Mucosa of rectum (tissue), 2 donors: ENCODE measurements at regions not wholly inside any gene's neighbourhood (a gene's known extent, or its start where the extent isn't known, plus 50 kb on each side); places are given as distances from the start of the nearest gene placed in this dataset.
"Not testable (repeated sequence)": the region's sequence is repeated elsewhere in the genome, so short reads cannot be mapped to it uniquely, and the experiment has no call there.

Experiments used
- H3K27ac ChIP-seq, 2 donors: one replicate each; pipeline ENCODE4 v1.7.0; 2013; ENCODE audit warnings: inconsistent platforms in 2 of 2, low read depth in 2 of 2, low read length in 2 of 2
- H3K27me3 ChIP-seq, 2 donors: one replicate each; pipeline ENCODE4 v1.7.0; 2013; ENCODE audit warnings: low read length in 2 of 2; ENCODE audit not compliant: control insufficient read depth in 2 of 2, insufficient read depth in 2 of 2
- H3K36me3 ChIP-seq, 2 donors: one replicate each; pipeline ENCODE4 v1.7.0; 2013; ENCODE audit warnings: low read length in 2 of 2; ENCODE audit not compliant: control insufficient read depth in 2 of 2, insufficient read depth in 2 of 2
- H3K4me1 ChIP-seq, 2 donors: one replicate each; pipeline ENCODE4 v1.7.0; 2013; ENCODE audit warnings: low read length in 2 of 2, mild to moderate bottlenecking in 1 of 2; ENCODE audit not compliant: control insufficient read depth in 2 of 2, insufficient read depth in 2 of 2
- H3K4me3 ChIP-seq, 2 donors: one replicate each; pipeline ENCODE4 v1.7.0; 2013; ENCODE audit warnings: low read length in 2 of 2
- H3K9ac ChIP-seq, 2 donors: one replicate each; pipeline ENCODE4 v1.7.0; 2013; ENCODE audit warnings: low read length in 2 of 2, low read depth in 1 of 2, mild to moderate bottlenecking in 1 of 2
- H3K9me3 ChIP-seq, 2 donors: one replicate each; pipeline ENCODE4 v1.7.0; 2013; ENCODE audit warnings: low read length in 2 of 2; ENCODE audit not compliant: control insufficient read depth in 2 of 2
- donor health status: healthy.
- donor health status: Normal muscosa, but diverticular disease.

DNA sequence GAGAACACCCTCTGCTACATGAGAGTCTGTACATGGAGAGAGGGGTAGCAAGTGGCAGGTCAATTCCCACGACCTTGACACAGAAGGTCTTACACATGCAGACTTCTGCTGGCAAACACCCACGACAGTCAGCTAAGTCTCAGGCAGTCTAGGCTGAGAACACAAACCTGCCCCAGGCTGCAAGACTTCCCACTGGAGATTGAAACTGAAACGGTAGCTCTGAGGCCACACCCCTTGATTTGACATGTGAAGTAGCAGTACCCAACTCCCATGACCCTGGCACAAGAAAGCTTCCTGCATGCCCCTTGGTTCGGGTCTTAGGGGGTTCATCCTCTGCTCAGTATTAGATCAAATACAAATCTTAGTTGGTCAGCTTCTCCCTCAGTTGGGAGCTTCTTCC is 420.8 kb upstream of the NDN start:
- H3K4me3 ChIP-seq, H3K9me3 ChIP-seq, H3K27me3 ChIP-seq, H3K36me3 ChIP-seq, H3K27ac ChIP-seq, H3K4me1 ChIP-seq, H3K9ac ChIP-seq: not testable (repeated sequence)

- H3K9me3 ChIP-seq, H3K27ac ChIP-seq, H3K27me3 ChIP-seq, H3K4me1 ChIP-seq, H3K36me3 ChIP-seq, H3K4me3 ChIP-seq, H3K9ac ChIP-seq: not testable (repeated sequence)
Measured at GRCh38 chr15:24108349-24108748, 421.2 kb upstream of the NDN start.

DNA sequence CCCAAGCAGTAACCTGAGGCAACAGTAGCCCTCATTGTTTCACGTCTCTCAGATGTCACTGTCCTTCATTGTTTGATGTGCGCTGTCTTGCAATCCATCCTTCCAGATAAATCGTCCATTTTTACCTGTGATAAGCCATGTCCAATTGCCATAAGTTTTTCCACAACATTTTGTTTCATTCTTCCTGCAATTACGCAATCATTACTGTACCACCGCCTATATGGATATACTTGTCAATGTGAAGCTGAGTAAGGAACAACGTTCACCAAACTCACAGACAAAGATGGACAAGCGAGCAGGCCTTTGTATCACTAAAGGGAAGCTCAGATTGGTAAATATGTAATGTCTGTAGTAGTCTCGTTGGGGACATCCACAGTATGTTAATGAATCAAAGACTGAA is 452.5 kb upstream of the NDN start:
- not testable (repeated sequence) for H3K4me1 ChIP-seq, H3K27ac ChIP-seq, H3K27me3 ChIP-seq, H3K36me3 ChIP-seq, H3K9ac ChIP-seq, H3K9me3 ChIP-seq, H3K4me3 ChIP-seq

DNA sequence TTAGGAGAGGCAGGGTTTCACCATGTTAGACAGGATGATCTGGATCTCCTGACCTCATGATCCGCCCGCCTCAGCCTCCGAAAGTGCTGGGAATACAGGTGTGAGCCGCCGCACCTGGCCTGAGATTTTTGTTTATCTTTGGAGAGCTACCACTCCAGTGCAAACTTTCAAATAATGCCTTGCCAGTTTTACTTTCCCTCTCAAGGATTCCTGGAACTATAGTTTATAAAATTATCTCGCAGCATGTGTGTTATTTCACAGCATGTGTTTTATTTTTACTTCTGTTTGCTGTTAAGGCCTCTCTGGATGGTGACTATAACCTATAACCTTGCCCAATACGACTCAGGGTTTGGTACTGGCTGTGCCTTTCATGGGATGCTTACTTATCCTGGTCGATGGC is 458.0 kb upstream of the NDN start:
- H3K36me3 ChIP-seq, H3K4me1 ChIP-seq, H3K4me3 ChIP-seq, H3K9ac ChIP-seq, H3K27ac ChIP-seq, H3K27me3 ChIP-seq, H3K9me3 ChIP-seq: not testable (repeated sequence)

DNA sequence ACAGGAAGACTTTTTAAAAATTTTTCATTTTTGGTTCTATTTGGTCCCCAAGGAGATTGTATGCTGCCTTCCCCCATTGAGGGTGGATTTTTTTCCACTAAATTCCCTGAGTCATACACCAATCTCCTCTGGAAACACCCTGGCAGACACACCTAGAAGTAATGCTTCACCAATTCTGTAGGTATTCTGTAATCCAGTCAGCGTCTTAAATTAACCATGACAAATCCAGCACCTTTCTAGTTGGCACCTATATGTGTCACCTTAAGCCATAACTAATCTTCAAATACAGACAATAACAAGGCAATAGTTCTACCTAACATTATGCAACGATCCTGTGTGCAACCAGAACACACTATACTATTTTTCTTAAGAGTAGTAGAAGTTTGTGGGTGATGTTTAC is 459.1 kb upstream of the NDN start:
- Histone ChIP-seq H3K27ac (no peak overlapping the region), H3K9me3 (no peaks in the 10 kb centered on the region)

DNA sequence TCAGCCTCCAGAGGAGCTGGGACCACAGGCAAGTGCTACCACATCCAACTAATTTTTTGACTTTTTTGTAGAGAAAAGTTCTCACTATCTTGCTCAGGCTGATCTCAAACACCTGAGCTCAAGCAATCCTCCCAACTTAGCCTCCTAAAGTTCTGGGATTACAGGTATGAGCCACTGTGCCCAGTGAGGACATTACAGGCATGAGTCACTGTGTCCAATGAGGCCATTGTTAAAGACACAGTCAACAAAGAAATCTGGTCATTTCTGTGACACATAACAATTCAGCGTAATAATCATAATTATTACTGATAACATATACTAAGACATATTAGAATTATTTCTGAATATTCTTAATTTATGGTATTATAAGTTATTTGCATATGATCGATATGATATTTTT is 463.4 kb upstream of the NDN start:
- no peaks in the 10 kb centered on the region for H3K36me3 ChIP-seq
- no peaks in the 10 kb centered on the region for H3K27me3 ChIP-seq
- H3K27ac ChIP-seq: no peak overlapping the region
- no peak overlapping the region for H3K4me3 ChIP-seq
- H3K9ac ChIP-seq: no peak overlapping the region
- H3K4me1 ChIP-seq: no peaks in the 10 kb centered on the region
- H3K9me3 ChIP-seq: no peaks in the 10 kb centered on the region

More for the DNA sequence above, 459.1 kb upstream of the NDN start:
- Histone ChIP-seq H3K27me3 (no peaks in the 10 kb centered on the region), H3K36me3 (no peaks in the 10 kb centered on the region), H3K4me1 (no peaks in the 10 kb centered on the region), H3K4me3 (no peak overlapping the region), H3K9ac (no peak overlapping the region)

- not testable (repeated sequence) for H3K9me3 ChIP-seq, H3K9ac ChIP-seq, H3K27me3 ChIP-seq, H3K4me3 ChIP-seq, H3K4me1 ChIP-seq, H3K36me3 ChIP-seq, H3K27ac ChIP-seq
Measured at GRCh38 chr15:24158306-24158705, 471.2 kb upstream of the NDN start.

DNA sequence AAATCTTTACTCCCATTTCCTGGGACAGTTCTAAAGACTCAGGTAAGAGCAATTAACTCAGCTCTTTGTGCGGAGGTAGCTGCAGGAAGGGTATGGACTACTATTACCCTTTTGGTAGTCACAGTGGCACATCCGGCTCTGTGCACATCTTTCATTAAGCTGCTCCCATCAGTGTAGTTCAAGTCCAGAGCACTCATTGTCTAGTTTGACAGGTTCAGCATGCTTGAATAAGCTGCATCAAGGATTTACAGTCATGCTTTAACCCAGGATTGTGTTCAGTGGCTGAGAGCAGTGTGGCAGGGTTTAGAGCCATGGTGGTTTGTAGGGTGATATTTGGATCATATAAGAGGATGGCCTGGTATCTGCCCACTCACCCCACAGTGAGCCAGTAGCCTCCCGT is 478.4 kb upstream of the NDN start:
- not testable (repeated sequence) for H3K27me3 ChIP-seq, H3K4me3 ChIP-seq, H3K36me3 ChIP-seq, H3K4me1 ChIP-seq, H3K27ac ChIP-seq, H3K9me3 ChIP-seq, H3K9ac ChIP-seq

- not testable (repeated sequence) for H3K9me3 ChIP-seq, H3K36me3 ChIP-seq, H3K4me3 ChIP-seq, H3K27ac ChIP-seq, H3K4me1 ChIP-seq, H3K9ac ChIP-seq, H3K27me3 ChIP-seq
Measured at GRCh38 chr15:24202297-24202696, 473.3 kb upstream of the NPAP1 start.

DNA sequence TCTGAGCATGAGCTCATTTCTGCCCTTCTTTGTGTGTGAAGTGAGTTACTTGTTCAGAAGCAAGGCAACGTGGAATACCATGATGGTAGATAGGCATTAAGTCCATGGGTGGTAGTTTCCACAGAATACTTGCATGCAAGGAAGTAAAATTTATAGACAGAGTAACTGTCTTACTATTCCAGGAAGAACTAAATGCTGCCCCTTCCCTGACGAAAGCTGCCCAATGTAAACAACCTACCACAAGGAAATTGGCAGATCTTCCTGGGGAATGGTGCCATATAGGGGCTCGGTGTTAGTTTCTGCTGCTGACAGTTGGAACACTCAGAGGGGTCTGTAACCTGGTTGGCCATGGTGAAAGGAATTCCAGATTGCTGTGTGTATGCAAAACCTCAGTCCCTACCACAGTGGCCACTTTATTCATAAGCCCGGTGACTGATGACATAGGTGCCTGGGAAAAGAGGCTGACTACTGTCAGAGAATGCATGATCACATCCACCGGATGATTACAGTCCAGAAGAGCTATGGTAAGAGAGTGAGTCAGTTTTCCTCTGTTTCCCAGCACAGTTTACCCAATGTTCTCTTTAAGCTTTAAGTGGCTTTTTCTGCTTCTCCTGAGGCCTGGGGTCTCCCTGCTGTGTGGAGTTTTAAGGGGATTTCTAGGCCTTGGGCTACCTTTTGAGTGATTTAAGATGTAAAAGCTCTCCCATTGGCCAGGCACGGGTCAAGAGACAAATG is 463.7 kb upstream of the NPAP1 start:
- H3K4me3 ChIP-seq: not testable (repeated sequence)

GRCh38 chr15:24223739-24224138 is 451.8 kb upstream of the NPAP1 start:
- Histone ChIP-seq H3K27ac (no peak overlapping the region), H3K4me3 (no peak overlapping the region), H3K9me3 (peaks cover 0 to 2% of the 10 kb centered on the region in 2 donors), H3K36me3 (no peaks in the 10 kb centered on the region), H3K9ac (no peak overlapping the region), H3K27me3 (no peaks in the 10 kb centered on the region), H3K4me1 (no peaks in the 10 kb centered on the region)

More for the DNA sequence above, 463.7 kb upstream of the NPAP1 start:
- H3K9me3 ChIP-seq, H3K9ac ChIP-seq, H3K27me3 ChIP-seq, H3K36me3 ChIP-seq, H3K27ac ChIP-seq, H3K4me1 ChIP-seq: not testable (repeated sequence)
